Brain pericyte (primary cell): ENCODE measurements at regions not wholly inside any gene's neighbourhood (a gene's known extent, or its start where the extent isn't known, plus 50 kb on each side); places are given as distances from the start of the nearest gene placed in this dataset.
"Not testable (repeated sequence)": the region's sequence is repeated elsewhere in the genome, so short reads cannot be mapped to it uniquely, and the experiment has no call there.

Experiments
- DNase-seq: peaks from one replicate; pipeline ENCODE4 v3.0.0-alpha.2; 2012; ENCODE audit warnings: low read depth, low spot score

DNA sequence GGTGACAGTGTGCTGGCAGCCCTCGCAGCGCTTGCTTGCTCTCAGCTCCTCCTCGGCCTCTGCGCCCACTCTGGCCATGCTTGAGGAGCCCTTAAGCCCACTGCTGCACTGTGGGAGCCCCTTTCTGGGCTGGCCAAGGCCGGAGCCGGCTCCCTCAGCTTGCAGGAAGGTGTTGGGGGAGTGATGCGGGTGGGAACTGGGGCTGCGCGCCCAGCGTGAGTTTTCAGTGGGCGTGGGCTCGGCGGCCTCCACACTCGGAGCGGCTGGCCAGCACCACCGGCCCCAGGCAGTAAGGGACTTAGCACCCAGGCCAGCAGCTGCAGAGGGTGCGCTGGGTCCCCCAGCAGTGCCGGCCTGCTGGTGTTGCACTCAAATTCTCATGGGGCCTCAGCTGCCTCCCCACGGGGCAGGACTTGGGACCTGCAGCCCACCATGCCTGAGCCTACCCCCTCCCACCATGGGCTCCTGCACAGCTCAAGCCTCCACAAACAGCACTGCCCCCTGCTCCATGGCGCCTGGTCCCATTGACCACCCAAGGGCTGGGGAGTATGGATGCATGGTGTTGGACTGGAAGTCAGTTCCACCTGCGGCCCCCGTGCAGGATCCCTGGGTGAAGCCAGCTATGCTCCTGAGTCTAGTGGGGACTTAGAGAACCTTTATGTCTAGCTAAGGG lies 223.1 kb upstream of the PTPRD start:
- DNase-seq: no peak

DNA sequence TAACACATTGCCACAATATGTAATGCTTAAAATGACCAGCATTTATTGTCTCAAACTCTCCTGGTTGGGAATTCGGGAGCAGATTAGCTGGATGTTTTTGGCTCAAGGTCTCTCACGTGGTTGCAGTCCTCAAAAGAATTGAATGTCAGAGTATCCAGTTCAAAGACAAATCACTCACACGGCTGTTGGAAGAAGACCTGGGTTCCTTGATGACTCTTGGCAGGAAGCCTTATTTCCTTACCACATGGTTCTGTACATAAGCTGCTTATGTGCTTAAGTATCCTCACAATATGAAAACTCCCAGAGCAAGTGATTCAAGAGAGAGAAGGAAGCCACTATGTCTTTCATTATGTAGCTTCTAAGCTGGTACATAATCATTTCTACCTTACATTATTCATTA lies 230.3 kb upstream of the PTPRD start:
- DNase-seq: no peak

DNA sequence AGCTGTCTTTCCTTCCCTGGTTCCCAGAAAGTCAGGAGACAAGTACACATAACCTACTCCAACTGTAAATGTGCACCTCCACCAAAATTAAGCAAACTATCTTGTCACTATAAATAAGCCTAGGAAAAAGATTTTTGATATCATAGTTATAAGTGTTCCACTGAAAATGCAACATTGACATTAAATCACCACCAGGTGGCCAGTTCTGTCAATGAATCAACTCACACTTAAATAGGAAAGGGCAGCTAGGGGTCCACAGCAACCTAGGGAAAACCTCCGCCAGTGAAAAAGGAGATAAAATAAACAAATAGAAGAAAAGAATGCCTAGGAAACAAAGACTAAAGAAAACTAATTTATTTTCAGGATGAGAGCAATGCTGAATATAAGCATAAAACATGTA lies 243.0 kb upstream of the PTPRD start:
- DNase-seq: no peak

DNA sequence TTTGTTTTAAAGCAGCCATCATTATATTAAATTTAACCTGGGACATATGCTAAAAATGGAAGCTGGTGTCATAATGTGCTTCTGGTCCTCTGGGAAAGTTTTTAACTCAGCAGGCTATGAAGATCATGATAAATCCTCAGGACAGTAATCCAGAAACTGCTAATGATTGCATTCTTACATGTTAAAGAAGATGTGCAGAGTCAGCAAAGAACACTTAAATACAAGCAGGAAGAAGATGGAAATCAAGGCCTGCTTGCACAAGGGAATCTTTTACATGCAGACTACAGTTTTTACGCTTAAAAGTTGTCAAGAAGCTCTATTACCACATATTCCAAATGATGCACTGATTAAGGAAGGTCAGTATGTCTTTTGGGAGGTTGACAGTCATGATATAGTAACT lies 246.0 kb upstream of the PTPRD start:
- no peak for DNase-seq

DNA sequence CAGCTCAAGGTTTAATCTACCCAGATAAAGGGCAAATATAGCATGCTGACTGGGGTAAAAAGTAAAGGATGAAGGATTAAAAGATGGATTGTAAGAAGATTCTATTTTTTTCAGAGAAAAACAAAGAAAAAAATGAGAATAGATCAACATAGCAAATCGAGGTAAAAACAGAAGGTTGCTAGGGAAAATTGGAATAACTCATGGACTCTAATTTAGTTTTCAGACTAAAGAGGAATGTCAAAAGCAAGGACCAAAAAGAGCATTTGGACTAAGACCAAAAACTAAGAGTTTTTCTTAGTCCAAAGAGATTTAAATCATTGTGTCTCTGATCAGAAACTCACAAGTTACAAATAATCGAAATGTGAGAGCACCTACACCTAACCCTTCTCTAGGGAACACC lies 250.7 kb upstream of the PTPRD start:
- no peak for DNase-seq

DNA sequence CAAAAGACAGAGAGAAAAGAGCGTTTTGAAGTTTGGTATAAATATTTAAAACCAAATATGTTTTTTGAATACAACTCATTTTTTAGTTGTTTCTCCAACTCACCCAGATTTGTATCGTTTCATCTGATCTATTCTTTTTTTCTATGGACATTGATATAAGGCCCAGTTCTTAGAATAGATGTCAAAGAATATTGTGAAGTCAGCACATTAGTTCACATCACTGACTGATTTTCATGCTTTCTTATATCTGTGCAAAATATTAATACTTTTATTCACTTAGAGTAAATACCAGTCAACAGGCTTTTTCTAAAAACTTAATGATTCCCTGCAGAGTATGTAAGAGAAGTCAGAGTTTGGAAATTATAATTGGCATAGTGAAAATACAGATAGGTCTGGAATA lies 254.4 kb upstream of the PTPRD start:
- DNase-seq: no peak

DNA sequence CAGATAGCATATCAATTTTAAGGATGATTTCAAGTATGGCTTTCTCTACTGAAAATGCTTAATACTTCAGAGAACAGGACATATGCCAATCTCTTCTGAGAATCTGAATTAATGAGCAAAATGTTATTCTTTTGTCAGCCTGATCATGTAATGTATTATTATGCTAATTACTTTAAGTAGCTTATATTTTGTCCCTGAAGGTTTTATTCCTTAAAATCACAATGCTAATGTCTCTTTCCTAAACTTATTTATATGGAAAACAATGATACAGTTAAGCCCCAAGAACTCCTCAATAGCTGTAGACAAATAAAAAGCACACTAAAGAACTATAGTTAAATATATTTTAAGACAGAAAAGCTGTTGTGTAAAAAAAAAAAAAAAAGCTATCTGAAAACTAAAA lies 256.9 kb upstream of the PTPRD start:
- no peak for DNase-seq

DNA sequence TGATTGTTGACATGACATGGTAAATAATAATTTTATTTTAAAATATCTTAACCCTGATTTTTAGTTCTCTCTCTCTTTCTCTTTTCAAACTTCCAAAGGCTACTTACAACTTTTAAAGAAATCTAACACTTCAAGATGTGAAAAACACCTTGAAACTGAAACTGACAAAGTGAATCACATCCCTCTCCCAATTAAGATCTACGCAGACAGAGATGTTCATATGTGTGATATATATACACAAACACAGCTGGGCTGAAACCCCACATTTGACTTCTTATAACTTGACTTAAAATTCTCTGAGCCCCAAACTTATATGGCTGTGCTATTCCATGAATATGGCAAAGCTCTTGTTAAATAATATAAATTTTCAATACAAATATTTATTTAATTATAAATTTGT lies 261.2 kb upstream of the PTPRD start:
- DNase-seq: no peak

DNA sequence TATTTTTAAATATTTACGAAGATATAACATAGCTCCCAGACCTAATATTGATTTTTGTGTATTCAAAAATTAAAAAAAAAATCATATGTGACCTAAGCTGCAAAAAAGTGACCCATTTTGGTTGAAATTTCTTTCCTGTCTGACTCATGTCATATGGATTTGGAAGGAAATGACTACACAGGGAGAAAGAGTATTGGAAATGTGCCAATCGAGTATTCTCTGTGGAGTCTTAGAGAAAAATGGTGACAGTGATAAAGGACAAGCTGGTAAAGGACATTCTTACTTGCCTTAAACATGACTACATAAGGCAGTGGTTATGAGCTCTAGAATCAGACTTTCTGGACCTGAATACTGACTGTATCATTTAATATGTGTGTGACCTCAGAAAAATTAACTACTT lies 262.9 kb upstream of the PTPRD start:
- DNase-seq: no peak

DNA sequence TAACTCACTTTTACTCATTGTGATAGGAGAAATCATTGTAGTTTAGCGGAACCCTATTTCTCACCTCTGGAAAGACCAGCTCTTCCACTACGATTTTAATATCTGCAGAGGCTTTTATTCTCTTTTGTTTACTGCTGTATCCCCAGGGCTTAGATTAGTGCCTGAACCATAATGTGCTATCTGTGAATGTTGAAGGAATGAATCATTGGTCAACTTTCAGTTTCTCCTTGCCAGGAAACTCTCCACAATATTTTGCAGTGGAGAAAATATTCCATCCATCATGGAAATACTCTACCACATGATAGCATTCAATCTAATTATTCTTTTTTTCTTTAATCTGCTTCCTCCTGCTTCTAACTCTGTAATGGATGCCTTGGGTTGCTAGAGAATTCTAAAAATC lies 263.5 kb upstream of the PTPRD start:
- DNase-seq: no peak

DNA sequence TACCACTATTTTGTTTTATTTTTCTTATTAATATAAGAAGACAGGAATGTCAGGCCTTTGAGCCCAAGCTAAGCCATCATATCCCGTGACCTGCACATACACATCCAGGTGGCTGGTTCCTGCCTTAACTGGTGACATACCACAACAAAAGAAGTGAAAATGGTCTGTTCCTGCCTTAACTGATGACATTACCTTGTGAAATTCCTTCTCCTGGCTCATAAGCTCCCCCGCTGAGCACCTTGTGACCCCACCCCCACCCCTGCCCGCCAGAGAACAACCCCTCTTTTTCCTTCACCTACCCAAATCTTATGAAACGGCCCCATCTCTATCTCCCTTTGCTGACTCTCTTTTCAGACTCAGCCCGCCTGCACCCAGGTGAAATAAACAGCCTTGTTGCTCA lies 277.5 kb upstream of the PTPRD start:
- DNase-seq: not testable (repeated sequence)

DNA sequence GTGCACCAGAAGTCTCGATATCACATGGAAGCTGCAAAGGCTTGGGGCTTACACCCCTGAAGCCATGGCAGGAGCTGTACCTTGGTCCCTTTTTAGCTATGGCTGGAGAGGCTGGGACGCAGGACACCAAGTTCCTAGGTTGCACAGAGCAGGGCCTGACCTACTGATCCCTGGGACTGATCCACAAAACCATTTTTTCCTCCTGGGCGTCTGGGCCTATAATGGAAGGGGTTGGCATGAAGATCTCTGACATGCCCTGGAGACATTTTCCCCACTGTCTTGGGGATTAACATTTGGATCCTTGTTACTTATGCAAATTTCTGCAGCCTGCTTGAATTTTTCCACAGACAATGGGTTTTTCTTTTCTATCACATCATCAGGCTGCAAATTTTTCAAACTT lies 286.7 kb upstream of the PTPRD start:
- no peak for DNase-seq

DNA sequence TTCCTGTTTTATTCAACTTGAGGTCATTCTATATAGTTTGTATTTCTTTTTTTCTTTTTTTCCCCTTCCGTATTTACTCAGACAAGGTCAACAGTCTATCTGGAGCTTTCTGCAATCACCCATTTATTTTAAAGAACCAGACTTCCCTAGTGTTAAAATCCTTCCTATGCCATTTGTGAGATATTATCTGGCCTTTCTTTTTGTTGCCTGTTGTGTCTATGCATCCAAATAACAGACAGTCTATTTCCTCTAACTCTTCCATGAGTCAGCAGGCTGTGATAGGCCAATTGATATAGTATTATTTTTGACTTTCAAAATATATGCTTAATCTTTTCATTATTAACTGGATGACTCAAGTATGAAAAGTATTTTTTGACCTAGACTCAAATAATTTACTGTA lies 291.2 kb upstream of the PTPRD start:
- DNase-seq: no peak

DNA sequence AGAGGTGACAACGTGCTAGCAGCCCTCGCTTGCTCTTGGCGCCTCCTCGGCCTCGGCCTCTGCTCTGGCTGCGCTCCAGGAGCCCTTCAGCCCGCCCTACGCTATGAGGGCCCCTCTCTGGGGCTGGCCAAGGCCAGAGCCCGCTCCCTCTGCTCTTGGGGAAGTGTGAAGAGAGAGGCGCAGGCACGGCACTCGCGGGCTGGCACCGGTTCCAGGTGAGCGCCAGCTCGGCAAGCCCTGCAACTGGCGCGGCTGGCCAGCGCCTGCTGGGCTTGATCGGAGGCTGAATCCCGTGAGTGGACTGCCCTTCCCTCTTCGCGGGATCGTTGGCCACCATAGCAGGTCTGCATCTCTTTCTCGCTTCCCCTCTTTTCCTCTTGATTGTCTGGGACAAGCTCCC lies 298.0 kb upstream of the PTPRD start:
- no peak for DNase-seq

DNA sequence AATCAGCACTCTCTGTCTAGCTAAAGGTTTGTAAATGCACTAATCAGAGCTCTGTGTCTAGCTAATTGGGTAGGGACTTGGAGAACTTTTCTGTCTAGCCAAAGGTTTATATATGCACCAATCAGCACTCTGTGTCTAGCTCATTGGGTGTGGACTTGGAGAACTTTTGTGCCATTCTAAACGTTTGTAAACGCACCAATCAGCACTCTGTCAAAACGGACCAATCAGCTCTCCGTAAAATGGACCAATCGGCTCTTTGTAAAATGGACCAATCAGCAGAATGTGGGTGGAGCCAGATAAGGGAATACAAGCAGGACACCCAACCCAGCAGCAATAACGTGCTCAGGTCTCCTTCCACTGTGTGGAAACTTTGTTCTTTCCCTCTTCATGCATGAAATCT lies 298.6 kb upstream of the PTPRD start:
- DNase-seq: no peak

DNA sequence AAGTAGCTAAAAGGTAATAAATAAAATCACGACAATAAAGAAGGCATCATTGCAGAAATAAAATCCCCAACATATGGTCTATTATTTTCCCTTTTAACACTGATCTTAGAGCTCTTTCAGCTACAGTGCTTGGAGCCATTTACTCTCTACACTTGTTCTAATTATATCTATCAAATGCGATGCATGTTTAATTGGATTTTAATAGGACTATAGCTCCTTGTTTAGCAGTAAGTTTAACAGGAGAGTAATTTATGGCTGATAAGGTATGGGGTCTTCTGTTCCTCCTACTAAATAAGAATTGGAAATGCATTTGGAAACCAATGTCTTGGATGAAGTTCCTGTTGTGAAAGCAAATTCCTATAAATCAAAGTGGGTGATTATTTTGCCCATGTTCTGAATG lies 304.2 kb upstream of the PTPRD start:
- no peak for DNase-seq

DNA sequence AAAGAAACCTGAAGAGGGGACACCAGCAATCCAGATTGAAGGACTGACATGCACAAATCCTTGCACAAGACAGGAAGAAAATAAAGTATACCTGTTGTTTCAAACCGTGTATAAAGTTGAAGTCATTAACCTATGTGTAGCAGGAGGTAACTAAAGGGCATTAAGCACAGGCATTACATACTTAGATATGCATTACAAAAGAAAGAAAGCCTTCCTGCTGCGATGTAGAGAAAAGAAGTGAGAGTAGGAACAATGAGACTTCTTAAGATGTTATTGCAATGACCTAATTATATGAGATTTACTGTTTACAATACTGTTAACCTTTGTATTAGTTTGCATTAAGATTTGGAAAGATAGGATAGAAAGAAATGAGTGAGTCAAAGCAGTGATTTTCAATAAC lies 308.9 kb upstream of the PTPRD start:
- no peak for DNase-seq

DNA sequence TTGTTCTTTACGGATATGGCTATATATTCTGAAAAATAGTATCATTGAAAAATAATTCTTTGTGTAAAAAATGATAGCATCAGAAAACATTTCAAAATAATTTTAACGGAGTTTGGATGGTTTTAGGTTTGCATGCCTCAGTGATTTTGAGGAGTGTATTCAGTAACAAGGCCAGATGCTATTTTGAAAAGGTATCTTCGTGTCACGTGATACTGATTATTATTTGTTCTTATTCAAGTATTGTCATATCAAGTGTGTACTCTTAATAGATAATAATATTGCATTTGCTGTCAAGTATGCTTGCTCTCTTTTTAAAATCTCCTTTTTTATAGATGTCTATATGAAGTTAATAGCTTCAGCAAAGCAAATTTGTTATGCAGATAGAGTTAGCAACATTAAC lies 313.1 kb upstream of the PTPRD start:
- no peak for DNase-seq

DNA sequence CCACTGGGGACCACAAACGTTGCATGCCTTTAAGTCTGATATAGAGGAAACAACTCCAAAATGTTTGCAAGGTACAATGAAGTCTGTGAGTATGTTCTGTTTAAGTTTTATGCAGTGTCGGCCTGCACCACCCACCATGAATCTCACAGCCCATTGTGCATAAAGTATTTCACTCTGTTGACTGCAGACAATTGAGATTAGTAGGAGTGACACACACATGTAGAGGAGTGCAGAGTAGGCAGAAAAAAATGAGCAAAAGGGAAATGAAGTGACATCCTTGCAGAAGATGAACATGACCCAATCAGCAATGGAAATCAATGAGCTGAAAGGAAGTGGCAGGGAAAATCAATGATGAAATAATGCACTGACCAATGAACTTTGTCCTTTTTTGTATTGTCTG lies 315.6 kb upstream of the PTPRD start:
- DNase-seq: no peak

DNA sequence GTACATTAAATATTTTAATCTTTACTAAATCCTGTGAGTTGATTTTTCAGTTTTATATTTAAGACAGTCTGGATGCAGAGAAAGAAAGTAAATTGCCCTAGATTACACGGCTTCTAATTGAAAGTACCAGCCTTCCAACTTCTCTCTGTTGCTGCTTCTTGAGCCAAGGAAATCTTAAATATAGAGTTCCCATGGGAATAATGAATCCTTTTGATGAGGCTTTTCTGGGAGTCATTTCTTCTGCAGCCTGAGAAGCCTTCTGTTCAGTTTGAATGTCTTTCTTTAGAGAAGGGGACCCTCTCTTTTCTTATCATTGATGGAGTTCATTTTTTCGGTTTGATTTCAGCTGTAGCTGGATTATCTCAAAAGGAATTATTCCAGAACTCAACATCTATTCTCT lies 317.3 kb upstream of the PTPRD start:
- DNase-seq: no peak

DNA sequence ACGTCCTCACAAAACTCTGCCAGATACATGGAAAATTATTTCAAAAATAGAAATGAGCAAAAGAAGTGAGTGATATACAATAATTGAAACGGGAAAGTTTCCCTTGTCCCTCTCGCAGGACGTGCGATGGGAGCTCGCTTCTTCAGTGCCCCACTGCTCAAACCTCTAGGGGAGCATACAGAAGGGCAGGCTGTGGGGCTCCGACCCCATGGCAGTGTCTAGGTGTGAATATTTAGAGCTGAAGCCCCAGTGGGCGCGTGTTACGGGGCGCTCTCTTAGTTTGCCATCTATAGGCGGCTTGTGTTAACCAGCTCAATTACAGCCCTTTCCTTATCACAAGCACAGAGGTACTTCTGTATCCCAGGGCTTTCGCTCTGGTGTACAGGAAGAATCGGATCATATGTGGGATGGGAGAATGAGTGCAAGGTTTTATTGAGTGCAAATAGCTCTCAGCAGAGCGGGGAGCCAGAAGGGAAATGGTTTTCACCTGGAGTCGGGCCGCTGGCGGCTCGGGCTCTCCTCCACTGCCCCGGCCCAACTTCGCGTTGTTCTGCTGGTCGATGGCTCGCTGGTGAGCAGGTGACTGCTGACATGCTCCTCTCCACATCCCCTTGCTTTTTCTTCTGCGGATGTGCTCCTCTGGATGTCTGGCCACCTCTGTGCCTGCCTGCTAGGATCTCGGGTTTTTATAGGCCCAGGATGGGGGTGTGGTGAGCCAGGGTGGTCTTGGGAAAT lies 334.0 kb upstream of the PTPRD start:
- DNase-seq: no peak

DNA sequence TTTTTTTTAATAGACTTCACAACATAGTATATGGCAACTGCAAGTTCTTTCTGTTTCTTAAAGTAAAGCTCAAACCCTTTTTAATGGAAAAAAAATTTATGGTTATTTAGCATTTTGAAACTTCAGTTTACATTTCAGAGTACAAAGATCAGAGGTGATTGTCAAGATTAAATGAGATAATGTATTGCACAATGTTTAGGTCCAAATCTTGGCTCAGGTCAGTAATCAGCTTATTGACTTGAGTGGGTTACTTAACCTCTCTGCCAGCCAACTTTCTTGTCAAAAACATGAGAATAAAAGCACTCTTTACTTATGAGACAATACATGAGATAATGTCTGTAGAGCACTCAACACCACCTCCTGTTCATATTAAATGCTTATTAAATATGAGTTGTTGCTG lies 345.1 kb upstream of the PTPRD start:
- DNase-seq: no peak

DNA sequence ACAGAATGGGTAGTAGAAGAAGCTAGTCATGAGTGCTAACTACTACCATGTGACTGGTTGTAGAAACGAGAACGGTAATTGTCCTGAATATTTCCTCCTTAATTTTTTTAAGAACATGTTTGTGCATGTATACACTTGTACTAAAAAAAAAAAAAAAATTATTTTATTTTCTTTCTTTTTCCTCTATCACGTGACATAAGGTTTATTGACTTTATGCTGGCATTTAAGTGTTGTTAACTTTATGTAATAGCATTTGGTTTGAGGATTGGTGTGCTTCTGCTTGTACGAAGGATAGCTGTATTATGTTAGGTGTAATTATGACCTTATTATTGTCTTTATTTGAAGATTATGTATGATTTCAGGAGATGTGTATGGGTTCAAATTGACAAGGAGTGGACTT lies 349.1 kb upstream of the PTPRD start:
- DNase-seq: no peak

DNA sequence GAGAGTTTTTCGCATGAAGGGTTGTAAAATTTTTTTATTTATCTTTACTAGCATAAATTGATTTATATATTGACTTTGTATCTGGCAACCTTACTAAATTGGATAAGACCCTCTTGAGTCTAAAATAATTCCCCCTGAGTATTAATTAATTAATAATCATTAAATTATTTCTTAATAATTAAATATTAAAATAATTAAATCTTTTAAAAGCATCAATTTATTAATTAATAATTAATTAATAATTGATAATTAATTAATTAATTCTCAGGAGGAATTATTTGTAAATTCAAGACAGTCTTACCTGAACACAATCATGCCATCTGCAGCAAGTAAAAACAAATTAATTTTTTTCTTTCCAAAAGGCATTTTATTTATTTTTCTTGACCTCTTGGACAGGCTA lies 370.4 kb upstream of the PTPRD start:
- DNase-seq: no peak
